Lower leg skin (tissue), 4 donors: ENCODE measurements at regions not wholly inside any gene's neighbourhood (a gene's known extent, or its start where the extent isn't known, plus 50 kb on each side); places are given as distances from the start of the nearest gene placed in this dataset.
"Not testable (repeated sequence)": the region's sequence is repeated elsewhere in the genome, so short reads cannot be mapped to it uniquely, and the experiment has no call there.

Experiments
- DNase-seq, 2 donors: peaks; one replicate each; pipeline ENCODE4 v3.0.0-alpha.2; 2019; ENCODE audit warnings: low spot score in 2 of 2
- H3K4me3 ChIP-seq: fragments of 200-600 bp; sonication (generic); 2 replicates; pipeline ENCODE4 v1.5.1; 2017; ENCODE audit warnings: mild to moderate bottlenecking, low read depth; ENCODE audit not compliant: poor library complexity, severe bottlenecking
- POLR2A ChIP-seq, 2 donors: fragments of 450-650 bp; IDR thresholded peaks; one replicate each; pipeline ENCODE4 v1.6.1; 2016 to 2017; ENCODE audit warnings: antibody characterized with exemption in 2 of 2, mild to moderate bottlenecking in 1 of 2, moderate library complexity in 1 of 2
- WGBS, 2 donors: methylation state at CpG; one replicate each; pipeline ENCODE4 v1.1.5; 2018; 5-methylcytosine and 5-hydroxymethylcytosine counted together
- intact Hi-C: fragments of 100-400 bp; cut with DNase I; formaldehyde crosslinking; loops from one replicate; pipeline ENCODE4 v1.15.0; 2023; ENCODE audit warnings: low total_unique reads
- TF ChIP-seq, protein P1 (sequence below), 3 donors: fragments of 450-650 bp; IDR thresholded peaks; one replicate each; pipeline ENCODE4 v1.5.1; 2016; ENCODE audit warnings: antibody characterized with exemption in 3 of 3, mild to moderate bottlenecking in 3 of 3, moderate library complexity in 2 of 3

DNA sequence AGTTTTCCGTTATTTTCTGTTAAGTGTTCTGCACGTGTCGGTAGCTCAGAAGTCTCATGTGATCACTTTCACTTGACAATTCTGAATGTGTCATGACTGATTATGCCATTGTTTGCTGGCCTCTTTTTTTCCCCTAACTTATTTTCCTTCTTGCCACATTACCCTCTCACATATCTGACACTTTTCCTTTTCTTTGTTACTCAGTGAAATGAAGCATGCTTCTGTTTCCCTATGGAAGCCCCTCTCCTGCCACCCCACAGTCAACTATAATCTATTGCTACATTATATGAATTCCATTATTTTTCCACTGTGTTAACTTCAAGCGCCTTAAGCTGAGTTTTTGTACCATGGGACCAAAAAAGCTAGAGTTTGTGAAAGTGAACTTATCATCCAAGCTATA lies 531.6 kb upstream of the HS3ST5 start:
- no peak for DNase-seq
- intact Hi-C loops = no loop called here
- no peak for TF ChIP-seq POLR2A (IDR thresholded peaks at IDR 0.05)
- H3K4me3 ChIP-seq = no peak overlapping the region
- 81 to 86% methylated on average over 4 of the region's 4 CpGs for WGBS, 2 donors

GRCh38 chr6:114865506-114865905 lies 522.7 kb upstream of the HS3ST5 start:
- peak in 1 of 2 donors; percentile 61 for DNase-seq
- H3K4me3 ChIP-seq, intact Hi-C loops: not testable (repeated sequence)
- 90 to 94% methylated on average over 14 of the region's 14 CpGs for WGBS, 2 donors

DNA sequence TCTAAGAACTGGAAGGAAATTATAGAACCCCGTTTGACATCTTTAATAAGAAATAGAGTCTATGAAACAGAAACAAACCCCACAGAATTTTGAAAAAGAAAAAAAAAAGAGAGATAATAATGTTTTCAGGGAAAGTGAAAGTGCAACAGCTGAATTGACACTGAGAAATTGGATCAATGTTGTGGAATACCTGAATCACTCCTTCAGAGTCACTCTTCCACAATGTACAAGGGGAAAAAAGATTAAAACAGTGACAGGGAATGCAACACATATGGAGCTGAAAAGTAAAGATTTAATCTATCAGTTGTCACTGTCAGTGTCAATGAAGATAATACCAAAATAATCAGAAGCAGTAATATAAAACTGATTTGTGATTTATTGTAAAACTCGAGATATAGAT lies 520.8 kb upstream of the HS3ST5 start:
- WGBS, 2 donors = 31 to 39% methylated on average over 2 of the region's 2 CpGs
- intact Hi-C loops = no loop called here
- no peak for TF ChIP-seq POLR2A (IDR thresholded peaks at IDR 0.05)
- TF ChIP-seq, protein P1, sequence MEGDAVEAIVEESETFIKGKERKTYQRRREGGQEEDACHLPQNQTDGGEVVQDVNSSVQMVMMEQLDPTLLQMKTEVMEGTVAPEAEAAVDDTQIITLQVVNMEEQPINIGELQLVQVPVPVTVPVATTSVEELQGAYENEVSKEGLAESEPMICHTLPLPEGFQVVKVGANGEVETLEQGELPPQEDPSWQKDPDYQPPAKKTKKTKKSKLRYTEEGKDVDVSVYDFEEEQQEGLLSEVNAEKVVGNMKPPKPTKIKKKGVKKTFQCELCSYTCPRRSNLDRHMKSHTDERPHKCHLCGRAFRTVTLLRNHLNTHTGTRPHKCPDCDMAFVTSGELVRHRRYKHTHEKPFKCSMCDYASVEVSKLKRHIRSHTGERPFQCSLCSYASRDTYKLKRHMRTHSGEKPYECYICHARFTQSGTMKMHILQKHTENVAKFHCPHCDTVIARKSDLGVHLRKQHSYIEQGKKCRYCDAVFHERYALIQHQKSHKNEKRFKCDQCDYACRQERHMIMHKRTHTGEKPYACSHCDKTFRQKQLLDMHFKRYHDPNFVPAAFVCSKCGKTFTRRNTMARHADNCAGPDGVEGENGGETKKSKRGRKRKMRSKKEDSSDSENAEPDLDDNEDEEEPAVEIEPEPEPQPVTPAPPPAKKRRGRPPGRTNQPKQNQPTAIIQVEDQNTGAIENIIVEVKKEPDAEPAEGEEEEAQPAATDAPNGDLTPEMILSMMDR (IDR thresholded peaks at IDR 0.05) = no peak
- no peak for DNase-seq
- no peak overlapping the region for H3K4me3 ChIP-seq

- TF ChIP-seq, protein P1 (IDR thresholded peaks at IDR 0.05) = no peak
- TF ChIP-seq POLR2A (IDR thresholded peaks at IDR 0.05) = no peak
- no peak for DNase-seq
- WGBS, 2 donors = 27 to 37% methylated on average over 2 of the region's 2 CpGs
Observed at GRCh38 chr6:114862819-114863218, 520.0 kb upstream of the HS3ST5 start.

GRCh38 chr6:114862064-114862463 lies 519.2 kb upstream of the HS3ST5 start:
- no peak for DNase-seq
- TF ChIP-seq, protein P1 (IDR thresholded peaks at IDR 0.05) = no peak
- no peak for TF ChIP-seq POLR2A (IDR thresholded peaks at IDR 0.05)
- intact Hi-C loops = no loop called here

More at GRCh38 chr6:114862819-114863218, 520.0 kb upstream of the HS3ST5 start:
- no peak overlapping the region for H3K4me3 ChIP-seq
- intact Hi-C loops = no loop called here

DNA sequence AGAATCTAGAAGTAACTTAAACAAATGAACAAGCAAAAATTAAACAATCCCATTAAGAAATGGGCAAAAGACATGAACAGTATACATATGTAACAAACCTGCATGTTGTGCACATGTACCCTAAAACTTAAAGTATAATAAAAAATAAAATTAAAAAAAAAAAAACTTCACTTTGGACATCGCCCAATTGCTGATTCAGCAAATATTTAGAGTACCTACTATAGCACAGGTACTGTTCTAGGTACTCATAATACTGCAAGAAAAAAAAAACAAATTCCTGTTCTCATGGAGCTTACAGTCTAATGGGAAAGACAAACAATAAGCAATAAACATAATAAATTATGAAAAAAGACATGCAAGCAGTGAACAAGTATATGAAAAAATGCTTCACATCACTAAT lies 501.5 kb upstream of the HS3ST5 start:
- WGBS, 2 donors = 84 to 86% methylated on average over 1 of the region's 1 CpG
- no peak overlapping the region for H3K4me3 ChIP-seq
- TF ChIP-seq POLR2A (IDR thresholded peaks at IDR 0.05) = no peak
- TF ChIP-seq, protein P1 (IDR thresholded peaks at IDR 0.05) = no peak
- intact Hi-C loops = no loop called here
- no peak for DNase-seq

More at GRCh38 chr6:114862064-114862463, 519.2 kb upstream of the HS3ST5 start:
- 95 to 97% methylated on average over 1 of the region's 1 CpG for WGBS, 2 donors
- no peak overlapping the region for H3K4me3 ChIP-seq

DNA sequence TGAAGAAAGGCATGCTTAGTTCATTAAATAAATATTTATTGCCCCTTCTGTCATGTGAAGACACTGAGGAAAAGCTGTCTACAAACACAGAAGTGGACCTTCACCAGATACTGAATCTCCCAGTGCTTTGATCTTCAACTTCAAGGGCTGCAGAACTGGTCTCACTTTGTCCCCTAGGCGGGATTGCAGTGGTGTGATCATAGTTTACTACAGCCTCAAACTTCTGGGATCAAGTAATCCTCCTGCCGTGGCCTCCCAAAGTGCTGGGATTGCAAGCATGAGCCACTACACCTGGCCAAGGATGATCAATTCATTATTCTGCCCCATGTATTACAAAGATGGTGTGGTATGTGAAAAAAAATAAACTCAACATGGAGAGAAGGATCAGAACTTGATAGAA lies 496.2 kb upstream of the HS3ST5 start:
- 65 to 73% methylated on average over 2 of the region's 2 CpGs for WGBS, 2 donors

More for the DNA sequence above, 496.2 kb upstream of the HS3ST5 start:
- H3K4me3 ChIP-seq = no peak overlapping the region
- DNase-seq = no peak
- TF ChIP-seq POLR2A (IDR thresholded peaks at IDR 0.05) = no peak
- TF ChIP-seq, protein P1 (IDR thresholded peaks at IDR 0.05) = no peak
- intact Hi-C loops = no loop called here
